HEK293 (cell line): ENCODE measurements at regions not wholly inside any gene's neighbourhood (a gene's known extent, or its start where the extent isn't known, plus 50 kb on each side); places are given as distances from the start of the nearest gene placed in this dataset.

Experiments
- CTCF ChIA-PET: fragments of 350-600 bp; formaldehyde crosslinking; extraction: SDS; loops from one replicate; lab custom pipeline; 2021; ENCODE audit warnings: antibody characterized with exemption; lab: Yijun Ruan, JAX
- POLR2A ChIA-PET: fragments of 300-600 bp; formaldehyde crosslinking; extraction: SDS; loops from one replicate; lab custom pipeline; 2020; ENCODE audit warnings: antibody characterized with exemption, inconsistent platforms; lab: Yijun Ruan, JAX
- H3K27ac ChIP-seq: fragments of 200-500 bp; sonication (Bioruptor generic); 2 replicates; pipeline ENCODE4 v1.5.1; 2014; ENCODE audit warnings: low read depth, low read length, control low read depth, inconsistent platforms; ENCODE audit errors: extremely low read depth
- H3K36me3 ChIP-seq, 2 experiments: fragments of 200-500 bp in 1 of 2; sonication (Bioruptor generic) in 1 of 2; 1 replicate in 1 of 2; 2 replicates in 1 of 2; pipeline ENCODE4 v1.5.1; 2014 to 2017; ENCODE audit warnings: inconsistent platforms in 2 of 2, low read length in 2 of 2; ENCODE audit not compliant: control insufficient read depth in 2 of 2, insufficient read depth in 1 of 2
- H3K4me1 ChIP-seq: fragments of 200-500 bp; sonication (Bioruptor generic); 2 replicates; pipeline ENCODE4 v1.5.1; 2014; ENCODE audit warnings: mild to moderate bottlenecking, low read length, inconsistent platforms; ENCODE audit not compliant: control insufficient read depth, insufficient read depth
- H3K4me3 ChIP-seq: 2 replicates; pipeline ENCODE4 v1.5.1; 2011; ENCODE audit warnings: low read depth, mild to moderate bottlenecking, control low read depth, low read length, moderate library complexity
- H3K9me3 ChIP-seq: fragments of 200-500 bp; sonication (Bioruptor generic); 2 replicates; pipeline ENCODE4 v1.5.1; 2014; ENCODE audit warnings: low read depth, low read length, inconsistent platforms; ENCODE audit not compliant: control insufficient read depth, insufficient read depth
- FEZF1 ChIP-seq: fragments of 450-650 bp; formaldehyde crosslinking; IDR thresholded peaks from 2 replicates; pipeline ENCODE4 v1.5.1; 2016; ENCODE audit warnings: missing biosample characterization, missing genetic modification characterization
- GFI1B ChIP-seq: fragments of 450-650 bp; formaldehyde crosslinking; IDR thresholded peaks from 2 replicates; pipeline ENCODE4 v1.5.1; 2016; ENCODE audit warnings: missing biosample characterization, missing genetic modification characterization
- GLIS1 ChIP-seq: fragments of 450-650 bp; formaldehyde crosslinking; IDR thresholded peaks from 2 replicates; pipeline ENCODE4 v1.5.1; 2016; ENCODE audit warnings: missing biosample characterization, missing genetic modification characterization
- HOXC10 ChIP-seq: sonication (generic); formaldehyde crosslinking; IDR thresholded peaks from 2 replicates; pipeline ENCODE4 v1.8.1; 2023; ENCODE audit warnings: mild to moderate bottlenecking, missing genetic modification reagents
- MEIS1 ChIP-seq: sonication (generic); formaldehyde crosslinking; IDR thresholded peaks from 2 replicates; pipeline ENCODE4 v1.8.1; 2022; ENCODE audit warnings: missing genetic modification reagents, mild to moderate bottlenecking, borderline replicate concordance
- OSR2 ChIP-seq: fragments of 450-650 bp; formaldehyde crosslinking; IDR thresholded peaks from 2 replicates; pipeline ENCODE4 v1.5.1; 2016; ENCODE audit warnings: missing biosample characterization, missing genetic modification characterization
- SALL2 ChIP-seq: fragments of 450-650 bp; formaldehyde crosslinking; IDR thresholded peaks from 2 replicates; pipeline ENCODE4 v1.5.0; 2017; ENCODE audit warnings: missing biosample characterization, mild to moderate bottlenecking, missing genetic modification characterization, borderline replicate concordance
- SP2 ChIP-seq: fragments of 450-650 bp; formaldehyde crosslinking; IDR thresholded peaks from 2 replicates; pipeline ENCODE4 v1.5.1; 2016; ENCODE audit warnings: missing biosample characterization, missing genetic modification characterization
- TRIM28 ChIP-seq: IDR thresholded peaks from 2 replicates; pipeline ENCODE4 v1.6.1; 2011; ENCODE audit warnings: low read length, control low read depth, borderline replicate concordance
- ZBTB7A ChIP-seq: fragments of 450-650 bp; formaldehyde crosslinking; IDR thresholded peaks from 2 replicates; pipeline ENCODE4 v1.5.1; 2016; ENCODE audit warnings: low read depth, missing biosample characterization, missing genetic modification characterization
- ZEB2 ChIP-seq: fragments of 450-650 bp; formaldehyde crosslinking; IDR thresholded peaks from 2 replicates; pipeline ENCODE4 v1.5.1; 2016; ENCODE audit warnings: missing biosample characterization, missing genetic modification characterization
- ZFP37 ChIP-seq: fragments of 450-650 bp; formaldehyde crosslinking; IDR thresholded peaks from 2 replicates; pipeline ENCODE4 v1.5.1; 2016; ENCODE audit warnings: missing biosample characterization, missing genetic modification characterization
- ZNF266 ChIP-seq: fragments of 450-650 bp; formaldehyde crosslinking; IDR thresholded peaks from 2 replicates; pipeline ENCODE4 v1.5.1; 2016; ENCODE audit warnings: missing biosample characterization, missing genetic modification characterization, low read depth
- ZNF350 ChIP-seq: fragments of 450-650 bp; formaldehyde crosslinking; IDR thresholded peaks from 2 replicates; pipeline ENCODE4 v1.5.0; 2017; ENCODE audit warnings: missing biosample characterization, mild to moderate bottlenecking, missing genetic modification characterization
- ZNF404 ChIP-seq: fragments of 450-650 bp; formaldehyde crosslinking; IDR thresholded peaks from 2 replicates; pipeline ENCODE4 v1.5.1; 2017; ENCODE audit warnings: missing biosample characterization, missing genetic modification characterization
- ZNF426 ChIP-seq: fragments of 450-650 bp; formaldehyde crosslinking; IDR thresholded peaks from 2 replicates; pipeline ENCODE4 v1.5.1; 2017; ENCODE audit warnings: missing biosample characterization, missing genetic modification characterization, mild to moderate bottlenecking, inconsistent platforms, moderate library complexity
- ZNF600 ChIP-seq: fragments of 450-650 bp; formaldehyde crosslinking; IDR thresholded peaks from 2 replicates; pipeline ENCODE4 v1.5.1; 2016; ENCODE audit warnings: missing biosample characterization, missing genetic modification characterization
- ZNF629 ChIP-seq: fragments of 450-650 bp; formaldehyde crosslinking; IDR thresholded peaks from 2 replicates; pipeline ENCODE4 v1.5.1; 2017; ENCODE audit warnings: missing biosample characterization, missing genetic modification characterization
- ZNF664 ChIP-seq: fragments of 450-650 bp; formaldehyde crosslinking; IDR thresholded peaks from 2 replicates; pipeline ENCODE4 v1.5.1; 2016; ENCODE audit warnings: missing biosample characterization, missing genetic modification characterization
- ZNF670 ChIP-seq: fragments of 450-650 bp; formaldehyde crosslinking; IDR thresholded peaks from 2 replicates; pipeline ENCODE4 v1.5.1; 2016; ENCODE audit warnings: missing biosample characterization, missing genetic modification characterization, low read depth
- ZNF791 ChIP-seq: fragments of 450-650 bp; formaldehyde crosslinking; IDR thresholded peaks from 2 replicates; pipeline ENCODE4 v1.5.1; 2016; ENCODE audit warnings: missing biosample characterization, missing genetic modification characterization
- ZSCAN16 ChIP-seq: fragments of 450-650 bp; formaldehyde crosslinking; IDR thresholded peaks from 2 replicates; pipeline ENCODE4 v1.5.1; 2016; ENCODE audit warnings: missing biosample characterization, missing genetic modification characterization
- TF ChIP-seq, protein P1 (sequence below): fragments of 450-650 bp; formaldehyde crosslinking; IDR thresholded peaks from 2 replicates; pipeline ENCODE4 v1.5.1; 2017; ENCODE audit warnings: missing biosample characterization, missing genetic modification characterization
- TF ChIP-seq, protein P2 (sequence below): fragments of 450-650 bp; formaldehyde crosslinking; IDR thresholded peaks from 2 replicates; pipeline ENCODE4 v1.5.1; 2017; ENCODE audit warnings: missing biosample characterization, missing genetic modification characterization
- TF ChIP-seq, protein P3 (sequence below): fragments of 450-650 bp; formaldehyde crosslinking; IDR thresholded peaks from 2 replicates; pipeline ENCODE4 v1.5.1; 2017; ENCODE audit warnings: missing biosample characterization, missing genetic modification characterization

- Histone ChIP-seq H3K27ac (no peak overlapping the region), H3K4me3 (no peak overlapping the region)
- CTCF ChIA-PET: interaction anchor here (0.5 kb wide), 1 partner anchor 10 kb away, joined by 3 read pairs; no protein-coding TSS in a partner anchor
- TF ChIP-seq ZNF629 (tag by site-specific recombination): no peak
- no peak for TF ChIP-seq MEIS1 (CRISPR knock-in tag)
- no peak for TF ChIP-seq GLIS1
- no peak for TF ChIP-seq OSR2 (tag by site-specific recombination)
- TF ChIP-seq ZEB2 (tag by site-specific recombination): no peak
- no peak for TF ChIP-seq SALL2 (tag by site-specific recombination)
- TF ChIP-seq, protein P1, sequence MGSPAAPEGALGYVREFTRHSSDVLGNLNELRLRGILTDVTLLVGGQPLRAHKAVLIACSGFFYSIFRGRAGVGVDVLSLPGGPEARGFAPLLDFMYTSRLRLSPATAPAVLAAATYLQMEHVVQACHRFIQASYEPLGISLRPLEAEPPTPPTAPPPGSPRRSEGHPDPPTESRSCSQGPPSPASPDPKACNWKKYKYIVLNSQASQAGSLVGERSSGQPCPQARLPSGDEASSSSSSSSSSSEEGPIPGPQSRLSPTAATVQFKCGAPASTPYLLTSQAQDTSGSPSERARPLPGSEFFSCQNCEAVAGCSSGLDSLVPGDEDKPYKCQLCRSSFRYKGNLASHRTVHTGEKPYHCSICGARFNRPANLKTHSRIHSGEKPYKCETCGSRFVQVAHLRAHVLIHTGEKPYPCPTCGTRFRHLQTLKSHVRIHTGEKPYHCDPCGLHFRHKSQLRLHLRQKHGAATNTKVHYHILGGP (tag by site-specific recombination): no peak
- TF ChIP-seq, protein P2, sequence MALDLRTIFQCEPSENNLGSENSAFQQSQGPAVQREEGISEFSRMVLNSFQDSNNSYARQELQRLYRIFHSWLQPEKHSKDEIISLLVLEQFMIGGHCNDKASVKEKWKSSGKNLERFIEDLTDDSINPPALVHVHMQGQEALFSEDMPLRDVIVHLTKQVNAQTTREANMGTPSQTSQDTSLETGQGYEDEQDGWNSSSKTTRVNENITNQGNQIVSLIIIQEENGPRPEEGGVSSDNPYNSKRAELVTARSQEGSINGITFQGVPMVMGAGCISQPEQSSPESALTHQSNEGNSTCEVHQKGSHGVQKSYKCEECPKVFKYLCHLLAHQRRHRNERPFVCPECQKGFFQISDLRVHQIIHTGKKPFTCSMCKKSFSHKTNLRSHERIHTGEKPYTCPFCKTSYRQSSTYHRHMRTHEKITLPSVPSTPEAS (tag by site-specific recombination): no peak
- no peak for TF ChIP-seq ZNF350 (tag by site-specific recombination)
- TF ChIP-seq ZNF664 (tag by site-specific recombination): no peak
- no peak for TF ChIP-seq ZBTB7A (tag by site-specific recombination)
- TF ChIP-seq ZNF426 (tag by site-specific recombination): no peak
- no peak for TF ChIP-seq ZNF670
- TF ChIP-seq, all 188 proteins: peak for 0
- Histone ChIP-seq H3K4me1 (no peaks in the 10 kb centered on the region), H3K36me3 (no peaks in the 10 kb centered on the region), H3K9me3 (no peaks in the 10 kb centered on the region)
- POLR2A ChIA-PET: no interaction called here
Observed at GRCh38 chr2:236962816-236963215, 122.9 kb upstream of the COPS8 start.

GRCh38 chr2:236963631-236964182, 122.0 kb upstream of the COPS8 start:
- POLR2A ChIA-PET: no interaction called here
- no peaks in the 10 kb centered on the region for H3K4me1 ChIP-seq
- H3K9me3 ChIP-seq: no peaks in the 10 kb centered on the region
- no peak overlapping the region for H3K4me3 ChIP-seq
- CTCF ChIA-PET: interaction anchor here (0.6 kb wide), 1 partner anchor 22 kb away, joined by 4 read pairs; no protein-coding TSS in a partner anchor
- H3K36me3 ChIP-seq: no peaks in the 10 kb centered on the region
- no peak overlapping the region for H3K27ac ChIP-seq
- TF ChIP-seq ZNF600 (tag by site-specific recombination): no peak
- no peak for TF ChIP-seq TRIM28
- TF ChIP-seq ZNF404 (tag by site-specific recombination): no peak
- no peak for TF ChIP-seq GFI1B (tag by site-specific recombination)
- TF ChIP-seq ZSCAN16 (tag by site-specific recombination): no peak
- TF ChIP-seq ZNF266 (tag by site-specific recombination): no peak
- TF ChIP-seq, protein P1 (tag by site-specific recombination): no peak
- no peak for TF ChIP-seq ZNF791 (tag by site-specific recombination)
- TF ChIP-seq ZFP37 (tag by site-specific recombination): no peak
- no peak for TF ChIP-seq HOXC10 (CRISPR knock-in tag)
- TF ChIP-seq FEZF1 (tag by site-specific recombination): no peak
- TF ChIP-seq ZNF426 (tag by site-specific recombination): no peak
- TF ChIP-seq SP2 (tag by site-specific recombination): no peak
- TF ChIP-seq, protein P3, sequence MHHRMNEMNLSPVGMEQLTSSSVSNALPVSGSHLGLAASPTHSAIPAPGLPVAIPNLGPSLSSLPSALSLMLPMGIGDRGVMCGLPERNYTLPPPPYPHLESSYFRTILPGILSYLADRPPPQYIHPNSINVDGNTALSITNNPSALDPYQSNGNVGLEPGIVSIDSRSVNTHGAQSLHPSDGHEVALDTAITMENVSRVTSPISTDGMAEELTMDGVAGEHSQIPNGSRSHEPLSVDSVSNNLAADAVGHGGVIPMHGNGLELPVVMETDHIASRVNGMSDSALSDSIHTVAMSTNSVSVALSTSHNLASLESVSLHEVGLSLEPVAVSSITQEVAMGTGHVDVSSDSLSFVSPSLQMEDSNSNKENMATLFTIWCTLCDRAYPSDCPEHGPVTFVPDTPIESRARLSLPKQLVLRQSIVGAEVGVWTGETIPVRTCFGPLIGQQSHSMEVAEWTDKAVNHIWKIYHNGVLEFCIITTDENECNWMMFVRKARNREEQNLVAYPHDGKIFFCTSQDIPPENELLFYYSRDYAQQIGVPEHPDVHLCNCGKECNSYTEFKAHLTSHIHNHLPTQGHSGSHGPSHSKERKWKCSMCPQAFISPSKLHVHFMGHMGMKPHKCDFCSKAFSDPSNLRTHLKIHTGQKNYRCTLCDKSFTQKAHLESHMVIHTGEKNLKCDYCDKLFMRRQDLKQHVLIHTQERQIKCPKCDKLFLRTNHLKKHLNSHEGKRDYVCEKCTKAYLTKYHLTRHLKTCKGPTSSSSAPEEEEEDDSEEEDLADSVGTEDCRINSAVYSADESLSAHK (tag by site-specific recombination): no peak
